ENCODE measurements at regions not wholly inside any gene's neighbourhood (a gene's known extent, or its start where the extent isn't known, plus 50 kb on each side); places are given as distances from the start of the nearest gene placed in this dataset.

GRCh38 chr3:145727476-145727875 is 433.5 kb downstream of the PLOD2 start:
- TF ChIP-seq, protein P1, sequence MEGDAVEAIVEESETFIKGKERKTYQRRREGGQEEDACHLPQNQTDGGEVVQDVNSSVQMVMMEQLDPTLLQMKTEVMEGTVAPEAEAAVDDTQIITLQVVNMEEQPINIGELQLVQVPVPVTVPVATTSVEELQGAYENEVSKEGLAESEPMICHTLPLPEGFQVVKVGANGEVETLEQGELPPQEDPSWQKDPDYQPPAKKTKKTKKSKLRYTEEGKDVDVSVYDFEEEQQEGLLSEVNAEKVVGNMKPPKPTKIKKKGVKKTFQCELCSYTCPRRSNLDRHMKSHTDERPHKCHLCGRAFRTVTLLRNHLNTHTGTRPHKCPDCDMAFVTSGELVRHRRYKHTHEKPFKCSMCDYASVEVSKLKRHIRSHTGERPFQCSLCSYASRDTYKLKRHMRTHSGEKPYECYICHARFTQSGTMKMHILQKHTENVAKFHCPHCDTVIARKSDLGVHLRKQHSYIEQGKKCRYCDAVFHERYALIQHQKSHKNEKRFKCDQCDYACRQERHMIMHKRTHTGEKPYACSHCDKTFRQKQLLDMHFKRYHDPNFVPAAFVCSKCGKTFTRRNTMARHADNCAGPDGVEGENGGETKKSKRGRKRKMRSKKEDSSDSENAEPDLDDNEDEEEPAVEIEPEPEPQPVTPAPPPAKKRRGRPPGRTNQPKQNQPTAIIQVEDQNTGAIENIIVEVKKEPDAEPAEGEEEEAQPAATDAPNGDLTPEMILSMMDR (IDR thresholded peaks at IDR 0.05; ENCODE audit: low read depth, low read length, poor library complexity, severe bottlenecking): no peak
- no peak for TF ChIP-seq EZH2phosphoT487 (IDR thresholded peaks at IDR 0.05; ENCODE audit: borderline replicate concordance, low read length)

All from DOHH2 (cell line).